ENCODE measurements at regions not wholly inside any gene's neighbourhood (a gene's known extent, or its start where the extent isn't known, plus 50 kb on each side); places are given as distances from the start of the nearest gene placed in this dataset.

DNA sequence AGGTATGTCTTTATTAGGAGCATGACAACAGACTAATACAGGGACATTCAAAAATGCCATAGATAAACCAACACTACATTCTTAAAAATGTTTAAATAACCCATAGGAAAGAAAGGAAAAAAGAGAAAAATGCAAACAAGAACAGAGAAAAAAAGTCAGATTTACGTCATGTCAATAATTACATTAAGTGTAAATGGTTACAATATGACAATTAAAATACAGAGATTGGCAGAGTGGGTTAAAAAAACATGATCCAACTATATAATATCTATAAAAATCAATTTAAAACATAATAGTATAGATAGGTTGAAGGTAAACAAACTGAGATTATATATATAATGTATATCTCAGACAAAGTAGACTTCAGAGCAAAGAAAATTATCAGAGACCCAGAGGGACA lies 255.8 kb downstream of the ANAPC1 start:
- DNase-seq, result no peak

DNA sequence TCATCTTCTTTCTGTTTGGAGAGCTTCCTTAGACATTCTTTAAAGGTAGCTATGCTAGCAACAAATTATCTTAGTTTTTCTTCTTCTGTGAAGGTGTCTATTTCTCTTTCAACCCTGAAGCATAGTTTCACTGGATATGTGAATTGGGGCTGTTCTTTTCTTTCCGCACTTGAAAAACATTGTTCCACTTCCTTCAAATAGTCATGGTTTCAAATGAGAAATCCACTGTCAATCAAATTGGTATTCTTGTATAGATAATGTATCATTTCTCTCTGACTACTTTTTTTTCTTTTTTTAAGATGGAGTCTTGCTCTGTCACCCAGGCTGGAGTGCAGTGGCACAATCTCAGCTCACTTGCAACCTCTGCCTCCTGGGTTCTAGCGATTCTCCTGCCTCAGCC lies 254.0 kb downstream of the ANAPC1 start:
- DNase-seq, result no peak

DNA sequence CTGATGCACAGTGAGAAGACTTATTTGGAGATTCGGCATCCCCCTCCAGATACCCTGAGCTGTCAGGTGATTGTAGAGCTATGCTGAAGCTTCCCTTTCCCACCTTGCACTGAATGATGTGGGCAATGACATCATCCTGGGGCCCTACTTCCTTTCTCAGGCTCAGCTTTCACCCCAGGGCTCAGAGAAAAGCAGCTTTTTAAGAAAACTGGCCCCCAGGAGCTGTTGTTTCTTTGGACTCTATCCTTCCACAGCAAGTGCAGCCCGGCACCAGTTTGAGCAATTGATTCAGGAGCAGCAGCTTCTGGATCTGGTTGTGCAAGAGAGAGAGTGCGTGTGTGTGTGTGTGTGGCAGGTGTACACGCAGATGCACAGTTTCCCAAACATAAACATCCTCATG lies 251.3 kb downstream of the ANAPC1 start:
- DNase-seq, result no peak

DNA sequence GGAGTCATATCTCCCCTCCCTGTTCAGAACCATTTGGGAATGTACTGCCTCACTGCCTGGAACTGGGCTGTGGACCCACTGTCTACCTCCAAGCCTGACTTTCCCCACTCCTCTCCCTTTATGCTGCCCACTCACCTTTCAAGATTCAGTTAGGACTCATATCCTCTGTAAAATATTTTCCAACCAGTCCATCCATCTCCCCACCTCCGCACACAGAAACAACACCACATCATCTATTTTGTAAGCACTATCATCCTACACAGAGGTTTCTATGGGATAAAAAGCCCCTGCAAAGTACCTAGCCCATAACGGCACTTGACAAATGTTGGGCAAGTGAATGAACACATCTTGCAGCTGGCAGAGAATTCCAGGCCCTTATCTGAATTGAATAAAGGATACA lies 250.8 kb downstream of the ANAPC1 start:
- no peak for DNase-seq

DNA sequence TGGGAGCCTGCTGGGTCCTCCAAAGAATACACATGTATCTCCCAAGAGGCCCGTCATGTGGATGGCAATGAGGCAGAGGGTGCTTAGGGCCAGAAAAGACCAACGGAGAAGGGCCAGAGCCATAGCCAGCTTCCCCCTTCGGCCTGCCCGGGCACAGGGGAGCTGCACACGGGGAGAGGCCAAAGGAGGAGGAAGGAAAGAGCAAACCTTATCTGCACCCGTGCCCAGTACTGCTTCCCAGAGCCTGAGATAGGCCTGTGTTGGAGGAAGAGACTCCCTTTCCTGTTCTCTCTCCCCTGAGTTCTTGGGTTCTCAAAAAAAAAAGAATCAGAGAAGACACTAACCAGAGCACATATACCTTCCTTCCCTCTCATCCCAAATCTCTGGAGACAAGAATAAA lies 250.3 kb downstream of the ANAPC1 start:
- no peak for DNase-seq

DNA sequence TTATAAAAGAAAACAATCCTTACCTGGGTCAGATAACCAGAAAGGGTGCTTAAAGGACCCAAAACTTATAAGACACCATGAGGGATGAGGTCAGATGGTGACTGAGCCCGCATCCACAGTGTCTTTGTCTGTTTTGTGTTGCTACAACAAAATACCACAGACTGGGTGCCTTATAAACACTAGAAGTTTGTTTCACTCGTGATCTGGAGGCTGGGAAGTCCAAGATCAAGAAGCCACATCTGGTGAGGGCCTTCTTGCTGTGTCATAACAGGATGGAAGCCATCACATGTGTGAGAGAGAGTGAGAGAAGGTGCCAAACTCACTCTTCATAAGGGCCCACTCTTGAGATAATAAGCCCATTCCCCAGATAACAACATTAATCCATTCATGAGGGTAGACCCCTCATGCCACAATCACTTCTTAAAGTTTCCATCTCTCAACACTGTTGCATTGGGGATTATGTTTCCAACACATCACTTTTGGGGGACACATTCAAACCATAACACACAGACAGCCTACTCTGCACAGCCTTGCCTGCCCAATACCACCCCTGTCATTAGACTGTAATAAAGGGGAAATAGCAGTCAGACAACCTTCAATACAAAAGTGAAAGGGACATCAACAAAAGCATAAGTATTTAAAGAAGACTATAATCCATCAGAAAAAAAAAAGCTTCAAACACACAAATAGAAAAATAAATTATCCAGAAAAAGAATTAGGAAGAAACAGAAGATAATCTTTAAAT lies 249.8 kb downstream of the ANAPC1 start:
- no peak for DNase-seq

DNA sequence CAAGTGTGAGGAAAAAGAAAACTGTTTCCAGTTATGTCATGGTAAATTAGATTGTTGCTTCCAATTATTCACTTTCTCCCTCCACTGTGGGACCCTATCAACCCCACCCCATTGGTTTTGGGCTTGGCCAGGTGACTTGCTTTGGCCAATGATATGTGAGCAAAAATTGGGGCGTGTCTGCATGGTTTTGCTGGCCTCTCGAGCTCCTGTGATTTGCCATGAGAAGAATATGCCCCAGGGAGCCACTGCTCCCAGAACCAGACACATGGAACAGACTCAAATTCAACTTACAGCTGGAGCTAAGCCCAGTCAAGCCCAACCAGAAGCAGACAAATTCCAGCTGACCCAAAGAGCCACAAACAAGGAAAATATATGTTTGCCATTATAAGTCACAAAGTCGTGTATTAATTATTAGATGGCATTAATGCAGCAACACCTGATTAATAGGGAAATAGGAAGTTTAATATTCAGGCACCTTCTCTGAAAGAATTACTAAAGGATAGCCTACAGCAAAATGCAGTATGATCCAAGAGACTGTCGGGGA lies 248.9 kb downstream of the ANAPC1 start:
- DNase-seq, result no peak

DNA sequence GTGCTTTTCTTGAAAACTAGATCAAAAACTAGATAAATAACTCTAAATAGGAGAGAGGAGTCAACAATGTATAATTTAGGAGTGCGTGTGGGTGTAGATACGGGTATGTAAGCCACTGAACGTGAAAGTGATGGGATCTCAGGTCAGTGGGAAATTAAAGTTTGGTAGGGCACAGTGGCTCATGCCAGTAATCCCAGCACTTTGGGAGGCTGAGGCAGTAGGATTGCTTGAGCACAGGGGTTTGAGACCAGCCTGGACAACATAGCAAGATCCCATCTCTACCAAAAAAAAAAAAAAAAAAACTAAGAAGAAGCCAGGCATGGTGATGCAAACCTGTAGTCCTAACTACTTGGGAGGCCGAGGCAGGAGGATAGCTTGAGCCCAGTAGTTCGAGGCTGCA lies 247.1 kb downstream of the ANAPC1 start:
- no peak for DNase-seq

DNA sequence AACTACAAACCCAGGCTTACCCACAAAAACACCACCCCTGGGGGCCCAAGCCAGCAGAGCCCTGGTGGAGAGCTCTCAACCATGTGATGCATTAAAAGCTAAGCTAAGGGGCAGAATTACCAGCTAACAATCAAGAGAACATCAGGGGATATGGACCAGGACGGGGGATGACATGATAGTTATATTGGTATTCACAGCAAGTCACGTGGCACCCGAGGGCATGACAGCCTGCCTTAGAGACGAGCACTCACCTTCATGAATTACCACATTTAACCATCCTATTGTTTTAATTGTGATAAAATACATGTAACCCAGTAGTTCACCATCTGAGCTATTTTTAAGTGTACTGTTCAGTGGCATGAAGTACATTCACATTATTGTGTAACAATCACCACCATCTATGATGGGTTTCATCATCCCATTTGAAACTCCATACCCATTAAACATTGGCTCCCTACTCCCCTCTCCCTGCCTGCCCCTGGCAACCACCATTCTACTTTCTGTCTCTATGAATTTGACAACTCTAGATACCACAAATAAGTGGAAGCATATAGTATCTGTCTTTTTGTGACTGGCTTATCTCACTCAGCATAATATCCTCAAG lies 245.6 kb downstream of the ANAPC1 start:
- no peak for DNase-seq

DNA sequence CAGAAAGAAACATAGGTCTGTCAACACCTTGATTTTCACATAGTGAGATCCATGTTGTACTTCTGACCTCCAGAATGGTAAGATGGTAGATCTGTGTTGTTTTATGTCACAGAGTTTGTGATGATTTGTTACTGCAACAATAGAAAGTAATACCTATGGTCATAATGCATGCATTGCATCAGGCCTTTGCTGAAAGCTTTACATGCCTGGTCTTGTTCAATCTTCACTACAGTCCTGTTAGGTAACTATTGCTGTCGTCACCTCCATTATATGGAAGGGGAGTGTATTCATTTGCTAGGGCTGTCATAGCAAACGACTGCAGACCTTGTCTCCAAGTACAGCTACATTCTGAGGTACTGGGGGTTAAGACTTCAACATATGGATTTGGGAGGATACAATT lies 243.5 kb downstream of the ANAPC1 start:
- no peak for DNase-seq

DNA sequence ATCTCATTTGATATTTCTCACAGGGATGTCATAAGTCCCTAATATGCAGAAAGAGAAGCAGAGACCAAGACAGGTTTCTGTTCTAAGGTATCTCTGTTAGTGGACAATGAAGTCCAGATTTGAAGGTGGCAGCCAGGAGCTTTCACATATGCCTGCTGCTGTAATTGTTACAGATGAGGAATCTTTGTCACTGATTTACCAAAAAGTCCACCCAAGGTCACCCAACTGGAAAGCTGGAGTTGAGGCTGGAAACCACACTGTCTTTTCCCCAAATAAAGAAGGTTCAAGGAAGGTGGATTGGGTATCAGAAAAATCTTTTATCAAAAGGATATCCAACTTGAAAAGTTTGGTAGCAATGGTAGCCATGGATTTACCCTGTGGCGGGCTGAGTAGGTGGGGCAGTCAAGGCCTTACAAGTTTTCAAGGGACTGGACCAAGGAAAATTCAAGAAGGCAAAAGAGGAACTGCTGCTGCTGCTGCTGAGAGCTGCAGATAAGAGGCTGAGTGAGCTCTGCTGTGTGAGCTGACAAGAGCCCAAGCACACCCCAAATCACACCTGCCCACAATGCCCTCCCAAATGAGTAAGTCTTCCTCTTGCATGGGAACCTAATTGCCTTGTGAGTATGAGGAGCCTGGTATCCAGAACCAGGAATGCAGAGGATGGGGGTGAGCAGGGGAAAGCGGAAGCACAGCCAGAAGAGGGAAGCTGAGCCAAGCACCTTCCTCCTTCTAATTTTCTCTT lies 241.2 kb downstream of the ANAPC1 start:
- no peak for DNase-seq

DNA sequence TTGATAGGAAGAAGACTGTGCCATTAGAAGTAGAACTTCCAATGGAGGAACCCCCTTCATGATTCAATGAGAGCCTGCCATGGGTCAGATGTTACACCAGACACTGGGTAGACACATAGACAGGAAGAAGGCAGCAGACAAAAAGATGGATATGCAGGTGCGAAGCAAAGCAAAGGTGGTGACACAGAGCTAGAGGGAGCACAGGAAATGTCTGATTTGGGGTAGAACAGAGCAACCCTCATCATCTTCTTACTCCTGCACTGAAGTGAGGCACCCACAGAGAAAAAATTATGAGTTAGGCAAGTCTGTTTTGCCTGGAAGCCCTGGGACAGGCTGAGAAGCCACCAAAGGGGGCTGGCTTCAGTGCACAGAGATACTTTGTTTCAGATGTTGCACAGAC lies 240.2 kb downstream of the ANAPC1 start:
- no peak for DNase-seq

DNA sequence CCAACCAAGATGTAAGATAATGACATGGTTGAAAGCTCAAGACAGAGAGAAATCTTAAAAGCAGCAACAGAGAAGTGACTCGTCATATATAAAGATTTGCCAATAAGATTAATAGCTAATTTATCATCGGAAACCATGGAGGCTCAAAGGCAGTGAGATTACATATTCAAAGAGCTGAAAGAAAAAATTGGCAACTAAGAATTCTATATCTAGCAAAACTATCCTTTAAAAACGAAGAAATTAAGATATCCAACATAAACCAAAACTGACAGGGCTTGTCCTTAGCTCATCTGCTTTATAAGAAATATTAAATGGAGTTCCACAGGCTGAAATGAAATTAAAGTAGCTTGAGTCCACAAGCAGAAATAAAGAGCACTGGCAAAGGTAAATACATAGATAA lies 236.6 kb downstream of the ANAPC1 start:
- DNase-seq, result no peak

DNA sequence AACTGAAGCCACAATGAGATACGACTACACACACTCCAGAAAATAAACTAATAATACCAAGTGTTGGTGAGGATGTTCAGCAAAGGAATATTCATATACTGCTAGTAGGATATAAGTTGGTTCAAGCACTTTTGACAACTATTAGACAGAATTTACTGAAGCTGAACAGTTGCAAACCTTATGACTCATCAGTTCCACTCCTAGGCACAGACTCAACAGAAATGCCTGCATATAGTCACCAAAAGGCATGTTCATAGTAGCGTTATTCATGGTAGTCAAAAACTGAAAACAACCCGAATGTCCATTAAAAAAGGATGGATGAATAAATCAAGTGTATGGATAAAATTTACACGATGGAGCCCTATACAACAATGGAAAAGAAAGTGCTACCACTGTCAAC lies 232.0 kb downstream of the ANAPC1 start:
- DNase-seq, result no peak

DNA sequence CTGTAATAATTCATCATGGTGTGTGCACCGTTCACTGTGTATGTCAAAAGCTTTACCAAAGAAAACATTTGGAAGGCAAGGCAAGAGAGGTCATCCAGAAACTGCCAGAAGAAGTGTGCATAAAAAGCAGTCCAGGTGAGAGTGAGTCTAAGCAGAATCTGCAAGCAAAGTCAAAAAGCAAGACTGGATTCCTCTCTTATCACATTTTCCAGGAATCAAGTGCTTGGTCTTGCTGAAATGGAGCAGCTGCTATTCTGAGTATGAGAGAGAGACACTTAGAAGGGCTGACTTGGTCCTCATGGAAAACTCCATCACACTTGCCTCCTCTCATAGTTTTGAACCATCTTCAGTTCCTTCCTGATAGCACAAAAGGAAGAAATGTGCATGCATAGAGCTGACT lies 231.3 kb downstream of the ANAPC1 start:
- DNase-seq, result no peak

DNA sequence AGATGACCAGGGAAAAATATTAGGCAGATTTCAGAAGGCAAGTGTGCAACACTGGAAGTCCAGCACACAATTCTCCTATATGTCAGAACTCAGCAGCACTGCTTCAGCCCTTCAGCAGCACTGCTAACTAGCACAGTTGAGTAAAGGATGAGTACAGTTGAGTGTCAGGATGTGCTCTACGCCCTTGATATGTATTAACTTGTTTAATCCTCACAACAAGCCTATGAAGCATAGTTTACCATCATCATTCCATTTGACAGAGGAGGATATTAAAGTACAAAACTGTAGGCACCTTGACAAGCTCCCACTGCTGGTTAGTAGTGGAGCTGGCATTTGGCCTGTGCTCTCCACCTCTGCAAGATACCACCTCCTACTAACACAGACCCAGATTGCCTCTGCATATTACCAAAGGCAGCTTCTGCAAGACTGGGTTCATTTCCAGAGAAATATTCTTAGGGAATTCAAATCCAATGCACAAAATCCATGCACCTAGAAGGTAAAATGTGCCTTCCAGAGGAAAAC lies 230.8 kb downstream of the ANAPC1 start:
- DNase-seq, result no peak

DNA sequence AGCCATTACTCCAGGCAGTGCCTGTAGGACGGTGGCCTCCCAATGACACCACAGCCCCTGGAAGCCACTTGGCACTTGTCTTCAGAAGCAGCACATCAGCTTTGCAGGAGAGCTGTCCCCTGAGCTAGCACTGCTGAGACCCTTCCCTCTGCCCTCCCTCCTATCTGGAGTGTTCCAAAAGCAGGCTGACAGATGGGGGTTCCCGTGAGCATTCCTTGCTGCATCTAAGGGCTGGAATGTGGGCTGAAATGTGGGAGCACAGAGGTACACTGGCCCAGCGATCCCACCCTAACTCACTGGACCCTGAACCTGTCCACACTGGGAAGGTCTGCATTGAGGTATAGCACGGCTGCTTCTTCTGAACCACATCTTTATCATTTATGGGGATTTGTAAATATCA lies 230.1 kb downstream of the ANAPC1 start:
- DNase-seq, result no peak

DNA sequence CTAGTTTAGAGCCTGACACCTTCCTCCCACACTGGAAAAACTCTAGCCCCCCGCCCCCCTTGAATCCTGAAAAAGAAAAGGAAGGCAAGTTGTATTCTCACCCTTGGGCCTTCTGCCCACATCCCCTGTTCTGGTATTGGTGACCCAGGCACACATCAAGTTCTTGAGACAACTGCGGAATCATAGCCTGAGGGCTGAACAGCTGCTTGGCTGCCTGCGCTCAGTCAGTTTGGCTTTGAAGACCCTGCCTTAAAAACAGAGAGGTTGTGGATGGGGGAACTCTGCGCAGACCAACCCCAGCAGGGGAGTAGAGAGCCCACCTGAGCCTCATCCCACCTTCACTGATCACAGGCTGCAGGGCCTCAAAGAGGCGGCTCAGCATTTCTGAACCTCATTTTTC lies 229.2 kb downstream of the ANAPC1 start:
- DNase-seq, result no peak

DNA sequence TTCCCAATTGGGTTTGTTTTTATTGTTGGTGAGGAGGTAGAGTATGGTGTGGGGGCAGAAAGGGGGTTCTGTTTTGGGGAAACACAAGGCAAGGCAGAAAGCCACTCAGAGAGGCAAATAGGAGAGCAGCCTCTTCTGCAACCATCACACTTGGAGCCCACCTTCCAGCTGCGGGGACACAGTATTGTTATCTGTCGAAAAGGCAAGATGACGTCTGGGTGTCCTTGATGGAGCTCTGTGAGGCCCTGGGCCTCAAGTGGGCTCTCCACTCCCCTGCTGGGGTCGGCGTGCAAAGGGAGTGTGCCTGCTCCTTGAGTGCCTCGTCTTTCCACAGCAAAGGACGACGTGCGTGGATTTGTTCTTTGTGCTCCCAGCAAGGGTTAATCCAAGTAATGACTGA lies 227.6 kb downstream of the ANAPC1 start:
- DNase-seq, result no peak

DNA sequence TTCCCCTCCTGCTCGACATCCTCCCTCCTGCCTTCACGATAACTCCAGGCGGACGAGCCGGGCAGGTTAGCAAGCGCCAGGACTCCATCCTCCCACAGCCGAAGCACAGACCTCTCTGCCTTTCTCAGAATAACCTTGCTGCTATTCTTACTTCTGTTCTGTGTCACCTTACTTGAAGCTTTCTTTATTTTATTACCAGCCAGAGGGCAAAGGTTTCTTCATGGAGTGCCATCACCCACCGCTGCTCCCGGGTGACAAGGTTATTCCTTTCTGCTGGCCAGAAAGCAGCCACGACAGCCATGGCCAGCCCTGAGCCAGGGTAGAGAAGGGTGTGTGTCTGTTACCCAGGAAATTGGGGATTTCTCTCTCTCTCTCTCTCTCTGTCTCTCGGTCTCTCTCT lies 227.1 kb downstream of the ANAPC1 start:
- DNase-seq, result no peak

DNA sequence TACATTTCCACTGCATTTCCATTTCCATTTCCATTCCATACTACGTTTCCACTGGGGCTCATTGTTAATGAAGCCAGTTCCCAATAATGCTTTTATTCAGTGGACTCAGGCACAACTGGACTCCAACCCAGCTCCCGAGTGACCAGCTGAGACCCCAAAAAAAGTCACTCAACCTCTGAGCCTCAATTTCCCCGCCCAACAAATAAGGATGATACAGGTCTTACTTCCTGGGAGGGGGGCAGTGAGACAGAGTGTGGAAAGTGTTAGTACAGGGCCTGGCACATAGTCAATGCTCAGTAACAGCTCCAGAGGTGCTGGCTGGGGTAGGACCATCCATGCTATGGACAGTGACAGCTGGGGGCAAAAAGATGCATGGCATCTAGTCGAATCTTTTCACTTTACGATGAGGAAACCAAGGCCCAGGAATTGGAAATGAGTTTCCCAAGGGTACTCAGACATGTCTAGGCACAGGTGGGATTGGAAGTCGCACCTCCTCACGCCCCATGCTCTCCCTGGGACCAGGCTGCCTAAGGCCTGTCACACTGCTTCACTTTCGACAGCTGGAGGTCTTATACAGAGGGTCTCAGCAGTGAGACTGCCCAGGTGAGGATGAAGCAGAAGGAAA lies 226.5 kb downstream of the ANAPC1 start:
- DNase-seq, result no peak

DNA sequence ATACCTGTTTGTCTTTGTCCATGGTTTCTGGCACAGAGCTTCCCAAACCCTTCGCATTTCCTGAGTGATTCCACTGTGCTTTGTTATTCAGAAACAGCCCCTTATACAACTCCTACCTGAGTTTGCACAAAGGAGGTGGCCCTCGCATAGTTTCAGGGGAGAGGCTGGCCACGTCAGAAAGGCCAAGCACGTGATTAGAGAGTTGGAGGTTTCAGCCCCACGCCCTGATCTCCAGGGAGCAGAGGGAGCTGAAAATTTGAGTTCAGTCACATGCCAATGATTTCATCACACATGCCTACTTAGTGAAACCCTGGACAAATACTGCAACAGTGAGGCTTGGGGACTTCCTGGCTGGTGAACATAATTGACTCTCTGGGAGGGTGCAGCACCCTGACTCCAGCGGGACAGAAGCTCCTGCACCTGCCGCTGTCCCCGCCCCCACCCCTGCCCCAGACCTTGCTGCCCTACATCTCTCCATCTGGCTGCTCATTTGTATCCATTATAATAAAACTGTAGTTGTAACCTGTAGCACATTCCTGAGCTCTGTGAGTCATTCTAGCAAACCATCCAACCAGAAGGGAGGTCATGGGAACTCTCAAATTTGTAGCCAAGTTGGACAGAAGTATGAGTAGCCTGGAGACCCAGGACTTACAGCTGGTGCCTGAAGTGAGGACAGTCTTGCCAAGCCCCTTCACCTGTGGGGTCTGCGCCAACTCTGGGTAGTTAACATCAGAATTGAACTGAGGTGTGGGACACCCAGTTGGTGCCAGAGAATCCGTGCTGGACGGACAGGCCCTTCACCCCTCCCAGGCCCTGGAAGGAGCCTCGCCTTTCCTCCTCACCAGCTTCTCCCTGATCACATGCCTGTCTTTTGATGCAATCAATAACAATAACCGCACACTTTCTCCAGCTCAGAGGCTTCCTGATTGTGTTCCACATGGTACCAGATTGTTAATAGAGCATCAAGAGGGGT lies 224.3 kb downstream of the ANAPC1 start:
- DNase-seq, result peak; percentile 45
